Adrenal gland (tissue), 5 donors: ENCODE measurements at regions not wholly inside any gene's neighbourhood (a gene's known extent, or its start where the extent isn't known, plus 50 kb on each side); places are given as distances from the start of the nearest gene placed in this dataset.

ENCODE experiments used
- POLR2A ChIP-seq, 2 donors: fragments of 450-650 bp; IDR thresholded peaks; one replicate each; pipeline ENCODE4 v1.6.1; 2017; ENCODE audit warnings: antibody characterized with exemption in 2 of 2, mild to moderate bottlenecking in 2 of 2, moderate library complexity in 1 of 2
- TF ChIP-seq, protein P1 (sequence below), 6 experiments: fragments of 450-650 bp in 4 of 6; fragments of 200-600 bp in 2 of 6; sonication (generic) in 1 of 6; IDR thresholded peaks; 1 replicate in 5 of 6; 2 replicates in 1 of 6; pipeline versions ENCODE4 v1.5.1 to v1.8.0; 2016 to 2021; ENCODE audit warnings: antibody characterized with exemption in 6 of 6, mild to moderate bottlenecking in 2 of 6, moderate library complexity in 1 of 6
- donor health status: DM: no; HTN: no; CAD: no.

DNA sequence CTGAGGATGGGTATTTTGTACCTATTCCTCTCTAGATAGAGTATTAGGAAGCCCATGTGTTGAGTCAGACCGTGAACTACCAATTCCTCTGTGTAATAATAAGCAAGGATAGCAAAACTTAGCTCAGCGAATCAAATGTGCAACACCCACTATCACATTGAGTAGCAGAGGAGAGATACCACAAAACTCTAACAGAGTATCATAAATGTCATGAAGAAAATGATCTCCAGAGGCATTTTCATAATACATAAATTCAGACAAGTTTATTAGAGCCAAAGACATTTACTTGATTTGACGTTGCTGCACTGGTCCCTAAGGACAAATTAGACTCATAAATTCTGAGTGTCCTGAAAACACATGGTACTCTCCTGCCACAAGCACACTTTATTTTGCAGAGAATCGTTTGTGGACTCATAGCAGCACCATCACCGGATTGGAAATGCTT, 245.2 kb downstream of the HAO1 start:
- TF ChIP-seq POLR2A (IDR thresholded peaks at IDR 0.05), result no peak
- TF ChIP-seq, protein P1, sequence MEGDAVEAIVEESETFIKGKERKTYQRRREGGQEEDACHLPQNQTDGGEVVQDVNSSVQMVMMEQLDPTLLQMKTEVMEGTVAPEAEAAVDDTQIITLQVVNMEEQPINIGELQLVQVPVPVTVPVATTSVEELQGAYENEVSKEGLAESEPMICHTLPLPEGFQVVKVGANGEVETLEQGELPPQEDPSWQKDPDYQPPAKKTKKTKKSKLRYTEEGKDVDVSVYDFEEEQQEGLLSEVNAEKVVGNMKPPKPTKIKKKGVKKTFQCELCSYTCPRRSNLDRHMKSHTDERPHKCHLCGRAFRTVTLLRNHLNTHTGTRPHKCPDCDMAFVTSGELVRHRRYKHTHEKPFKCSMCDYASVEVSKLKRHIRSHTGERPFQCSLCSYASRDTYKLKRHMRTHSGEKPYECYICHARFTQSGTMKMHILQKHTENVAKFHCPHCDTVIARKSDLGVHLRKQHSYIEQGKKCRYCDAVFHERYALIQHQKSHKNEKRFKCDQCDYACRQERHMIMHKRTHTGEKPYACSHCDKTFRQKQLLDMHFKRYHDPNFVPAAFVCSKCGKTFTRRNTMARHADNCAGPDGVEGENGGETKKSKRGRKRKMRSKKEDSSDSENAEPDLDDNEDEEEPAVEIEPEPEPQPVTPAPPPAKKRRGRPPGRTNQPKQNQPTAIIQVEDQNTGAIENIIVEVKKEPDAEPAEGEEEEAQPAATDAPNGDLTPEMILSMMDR (IDR thresholded peaks at IDR 0.05), result no peak
